GM21360 (cell line): ENCODE measurements at regions not wholly inside any gene's neighbourhood (a gene's known extent, or its start where the extent isn't known, plus 50 kb on each side); places are given as distances from the start of the nearest gene placed in this dataset.

Experiments used
- ATAC-seq: cut with Tn5 transposase; IDR thresholded peaks from one replicate; pipeline ENCODE4 v1.9.1; 2021; ENCODE audit warnings: mild to moderate bottlenecking, moderate library complexity; ENCODE audit not compliant: unreplicated experiment

DNA sequence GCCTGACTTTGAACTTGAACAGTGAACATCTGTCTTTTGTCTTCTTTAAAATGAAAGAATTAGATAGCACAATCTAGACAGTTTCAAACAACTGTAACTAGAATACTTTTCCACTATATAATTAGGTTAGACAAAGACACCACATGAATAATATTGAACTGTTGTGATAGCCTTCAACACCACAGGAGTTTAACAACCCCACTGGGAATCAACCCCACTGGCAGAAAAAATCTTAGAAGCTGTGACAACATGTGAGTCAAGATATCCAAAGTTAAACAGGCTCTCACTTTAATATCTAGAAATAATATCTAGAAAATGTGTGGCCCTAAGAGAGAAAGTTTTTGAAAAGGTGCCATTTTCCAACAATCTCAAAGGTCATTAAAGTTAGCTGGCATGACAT lies 64.4 kb upstream of the PRICKLE2 start:
- no peak for ATAC-seq

DNA sequence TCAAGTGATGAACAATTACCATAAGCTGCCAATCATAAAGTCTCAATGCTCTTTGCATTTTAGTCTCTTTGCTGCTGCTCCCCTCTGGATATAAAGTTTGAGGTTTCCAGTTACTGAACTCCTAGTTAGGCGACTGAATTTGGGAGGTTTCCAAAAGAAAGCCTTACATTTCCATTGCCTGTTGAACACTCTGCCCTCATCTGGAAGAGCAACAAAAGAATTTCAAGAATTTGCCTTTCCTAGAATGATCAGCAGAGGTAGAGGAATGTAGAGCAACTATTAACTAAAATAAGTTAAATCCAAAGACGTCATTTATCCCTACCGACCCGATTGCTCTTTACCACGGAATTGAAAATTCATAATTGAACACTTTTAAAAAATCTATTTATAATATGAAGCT lies 53.4 kb upstream of the PRICKLE2 start:
- no peak for ATAC-seq

DNA sequence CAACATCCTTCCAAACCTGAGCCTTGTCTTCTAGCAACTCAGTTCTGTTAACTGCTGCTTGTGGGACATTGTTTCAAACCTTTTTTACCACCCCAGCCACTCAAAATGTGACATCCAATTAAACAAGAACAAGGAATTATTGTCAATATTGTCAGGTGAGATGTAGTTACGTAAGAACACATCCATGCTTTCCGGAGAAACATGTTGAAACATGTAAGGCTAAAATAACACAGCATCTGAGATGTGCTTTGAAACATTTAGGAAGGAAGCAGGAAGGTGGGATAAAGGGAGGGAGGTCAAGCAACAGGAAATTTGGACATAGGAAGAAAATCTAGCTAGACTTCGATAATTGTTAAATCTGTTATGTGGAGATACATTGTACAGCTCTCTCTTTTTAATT lies 50.9 kb upstream of the PRICKLE2 start:
- no peak for ATAC-seq
